NCI-H1694 treated with DMSO at 0.1 percent for 48 hours (cell line): ENCODE measurements at regions not wholly inside any gene's neighbourhood (a gene's known extent, or its start where the extent isn't known, plus 50 kb on each side); places are given as distances from the start of the nearest gene placed in this dataset.
A peak's percentile ranks its signal among the peaks of the same experiment; 100 is the strongest.

Experiments
- DNase-seq: peaks from one replicate; lab custom pipeline; 2025; lab: John Stamatoyannopoulos, UW

GRCh38 chr9:78805771-78806170 is 508.8 kb downstream of the PSAT1 start:
- DNase-seq, result no peak

- no peak for DNase-seq
Observed at GRCh38 chr9:78806492-78807160, 509.7 kb downstream of the PSAT1 start.

GRCh38 chr9:78807286-78807685 is 510.4 kb downstream of the PSAT1 start:
- DNase-seq, result no peak

- DNase-seq, result no peak
Observed at GRCh38 chr9:78808048-78808447, 511.1 kb downstream of the PSAT1 start.

- DNase-seq, result no peak
Observed at GRCh38 chr9:78811622-78812276, 514.8 kb downstream of the PSAT1 start.

GRCh38 chr9:78812665-78813064 is 515.7 kb downstream of the PSAT1 start:
- DNase-seq, result no peak

GRCh38 chr9:78813602-78814180 is 516.8 kb downstream of the PSAT1 start:
- no peak for DNase-seq

- peak; percentile 39 for DNase-seq
Observed at GRCh38 chr9:78821126-78821822, 524.3 kb downstream of the PSAT1 start.

GRCh38 chr9:78826527-78826926 is 529.6 kb downstream of the PSAT1 start:
- DNase-seq, result peak; percentile 5

GRCh38 chr9:78828521-78828920 is 531.6 kb downstream of the PSAT1 start:
- no peak for DNase-seq

GRCh38 chr9:78830301-78830700 is 533.4 kb downstream of the PSAT1 start:
- DNase-seq, result no peak

GRCh38 chr9:78831726-78832125 is 534.8 kb downstream of the PSAT1 start:
- no peak for DNase-seq

- no peak for DNase-seq
Observed at GRCh38 chr9:78835928-78836450, 539.1 kb downstream of the PSAT1 start.

GRCh38 chr9:78839252-78839651 is 542.3 kb downstream of the PSAT1 start:
- DNase-seq, result no peak

- DNase-seq, result no peak
Observed at GRCh38 chr9:78848061-78848460, 551.1 kb downstream of the PSAT1 start.

GRCh38 chr9:78856144-78856543 is 559.2 kb downstream of the PSAT1 start:
- no peak for DNase-seq

GRCh38 chr9:78856781-78857180 is 559.9 kb downstream of the PSAT1 start:
- DNase-seq, result no peak

- DNase-seq, result no peak
Observed at GRCh38 chr9:78857373-78858225, 560.7 kb downstream of the PSAT1 start.

- DNase-seq, result no peak
Observed at GRCh38 chr9:78858266-78858665, 561.3 kb downstream of the PSAT1 start.

GRCh38 chr9:78860801-78861475 is 564.0 kb downstream of the PSAT1 start:
- DNase-seq, result no peak

- DNase-seq, result no peak
Observed at GRCh38 chr9:78863531-78863930, 566.6 kb downstream of the PSAT1 start.
